Mucosa of rectum (tissue), 2 donors: ENCODE measurements at regions not wholly inside any gene's neighbourhood (a gene's known extent, or its start where the extent isn't known, plus 50 kb on each side); places are given as distances from the start of the nearest gene placed in this dataset.
A peak's percentile ranks its signal among the peaks of the same experiment; 100 is the strongest.

ENCODE experiments used
- H3K27ac ChIP-seq, 2 donors: one replicate each; pipeline ENCODE4 v1.7.0; 2013; ENCODE audit warnings: inconsistent platforms in 2 of 2, low read depth in 2 of 2, low read length in 2 of 2
- H3K27me3 ChIP-seq, 2 donors: one replicate each; pipeline ENCODE4 v1.7.0; 2013; ENCODE audit warnings: low read length in 2 of 2; ENCODE audit not compliant: control insufficient read depth in 2 of 2, insufficient read depth in 2 of 2
- H3K36me3 ChIP-seq, 2 donors: one replicate each; pipeline ENCODE4 v1.7.0; 2013; ENCODE audit warnings: low read length in 2 of 2; ENCODE audit not compliant: control insufficient read depth in 2 of 2, insufficient read depth in 2 of 2
- H3K4me1 ChIP-seq, 2 donors: one replicate each; pipeline ENCODE4 v1.7.0; 2013; ENCODE audit warnings: low read length in 2 of 2, mild to moderate bottlenecking in 1 of 2; ENCODE audit not compliant: control insufficient read depth in 2 of 2, insufficient read depth in 2 of 2
- H3K4me3 ChIP-seq, 2 donors: one replicate each; pipeline ENCODE4 v1.7.0; 2013; ENCODE audit warnings: low read length in 2 of 2
- H3K9ac ChIP-seq, 2 donors: one replicate each; pipeline ENCODE4 v1.7.0; 2013; ENCODE audit warnings: low read length in 2 of 2, low read depth in 1 of 2, mild to moderate bottlenecking in 1 of 2
- H3K9me3 ChIP-seq, 2 donors: one replicate each; pipeline ENCODE4 v1.7.0; 2013; ENCODE audit warnings: low read length in 2 of 2; ENCODE audit not compliant: control insufficient read depth in 2 of 2
- donor health status: healthy.
- donor health status: Normal muscosa, but diverticular disease.

DNA sequence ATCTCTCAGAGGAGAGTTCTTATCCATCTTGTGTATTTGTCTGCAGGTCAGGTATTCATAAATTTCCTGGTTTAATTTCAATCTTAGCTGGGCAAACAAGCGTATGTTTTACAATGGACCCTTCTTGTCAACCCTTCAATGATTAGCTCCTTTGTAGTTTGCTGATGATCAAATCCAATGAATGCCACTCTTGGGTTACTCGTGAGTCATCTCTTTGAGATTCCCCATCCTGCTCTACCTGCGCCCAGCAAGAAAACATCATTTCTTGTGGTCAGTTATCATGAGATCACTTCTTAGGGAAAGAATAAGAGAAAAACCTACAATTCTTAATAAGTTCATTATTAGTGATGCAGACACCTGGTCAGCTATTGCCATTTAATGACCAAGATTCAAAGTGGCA is 572.3 kb upstream of the PKN2 start:
- no peaks in the 10 kb centered on the region for H3K9me3 ChIP-seq
- H3K27ac ChIP-seq: no peak overlapping the region
- no peaks in the 10 kb centered on the region for H3K36me3 ChIP-seq
- no peak overlapping the region for H3K9ac ChIP-seq
- H3K27me3 ChIP-seq: no peaks in the 10 kb centered on the region
- H3K4me1 ChIP-seq: no peaks in the 10 kb centered on the region
- H3K4me3 ChIP-seq: no peak overlapping the region

- Histone ChIP-seq H3K4me3 (no peak overlapping the region), H3K4me1 (no peaks in the 10 kb centered on the region), H3K9me3 (no peaks in the 10 kb centered on the region), H3K9ac (no peak overlapping the region), H3K36me3 (no peaks in the 10 kb centered on the region), H3K27me3 (no peaks in the 10 kb centered on the region), H3K27ac (no peak overlapping the region)
Observed at GRCh38 chr1:88117597-88117996, 566.5 kb upstream of the PKN2 start.

GRCh38 chr1:88118176-88118845 is 565.8 kb upstream of the PKN2 start:
- no peaks in the 10 kb centered on the region for H3K4me1 ChIP-seq
- no peak overlapping the region for H3K27ac ChIP-seq
- no peak overlapping the region for H3K4me3 ChIP-seq
- no peaks in the 10 kb centered on the region for H3K9me3 ChIP-seq
- H3K36me3 ChIP-seq: no peaks in the 10 kb centered on the region
- no peaks in the 10 kb centered on the region for H3K27me3 ChIP-seq
- H3K9ac ChIP-seq: no peak overlapping the region

GRCh38 chr1:88124614-88125013 is 559.5 kb upstream of the PKN2 start:
- Histone ChIP-seq H3K4me3 (no peak overlapping the region), H3K27ac (no peak overlapping the region), H3K9me3 (no peaks in the 10 kb centered on the region), H3K36me3 (no peaks in the 10 kb centered on the region), H3K27me3 (no peaks in the 10 kb centered on the region), H3K9ac (no peak overlapping the region), H3K4me1 (no peaks in the 10 kb centered on the region)

GRCh38 chr1:88126467-88126866 is 557.6 kb upstream of the PKN2 start:
- Histone ChIP-seq H3K4me1 (no peaks in the 10 kb centered on the region), H3K27me3 (no peaks in the 10 kb centered on the region), H3K4me3 (no peak overlapping the region), H3K27ac (no peak overlapping the region), H3K9me3 (no peaks in the 10 kb centered on the region), H3K9ac (no peak overlapping the region), H3K36me3 (no peaks in the 10 kb centered on the region)

DNA sequence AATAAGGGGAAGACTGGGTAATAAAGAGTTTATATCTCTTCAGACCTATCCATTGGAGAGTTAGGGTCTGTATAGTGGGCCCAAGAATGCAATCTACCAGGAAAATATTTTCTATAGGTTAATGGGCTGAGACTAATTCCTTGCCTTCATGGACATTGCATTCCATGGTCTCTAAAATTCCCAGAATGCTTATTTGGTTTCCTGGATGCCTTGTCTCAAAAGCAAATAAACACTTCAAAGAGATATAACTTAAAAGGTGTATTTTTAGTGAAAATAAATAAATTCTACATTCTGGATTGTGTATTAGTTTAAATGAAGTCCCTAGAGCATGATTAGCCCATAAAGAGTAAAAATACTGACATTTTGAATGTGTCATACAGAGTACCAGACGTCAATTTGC is 550.1 kb upstream of the PKN2 start:
- Histone ChIP-seq H3K9ac (no peak overlapping the region), H3K4me1 (no peaks in the 10 kb centered on the region), H3K27ac (no peak overlapping the region), H3K27me3 (no peaks in the 10 kb centered on the region), H3K36me3 (no peaks in the 10 kb centered on the region), H3K9me3 (no peaks in the 10 kb centered on the region), H3K4me3 (no peak overlapping the region)

DNA sequence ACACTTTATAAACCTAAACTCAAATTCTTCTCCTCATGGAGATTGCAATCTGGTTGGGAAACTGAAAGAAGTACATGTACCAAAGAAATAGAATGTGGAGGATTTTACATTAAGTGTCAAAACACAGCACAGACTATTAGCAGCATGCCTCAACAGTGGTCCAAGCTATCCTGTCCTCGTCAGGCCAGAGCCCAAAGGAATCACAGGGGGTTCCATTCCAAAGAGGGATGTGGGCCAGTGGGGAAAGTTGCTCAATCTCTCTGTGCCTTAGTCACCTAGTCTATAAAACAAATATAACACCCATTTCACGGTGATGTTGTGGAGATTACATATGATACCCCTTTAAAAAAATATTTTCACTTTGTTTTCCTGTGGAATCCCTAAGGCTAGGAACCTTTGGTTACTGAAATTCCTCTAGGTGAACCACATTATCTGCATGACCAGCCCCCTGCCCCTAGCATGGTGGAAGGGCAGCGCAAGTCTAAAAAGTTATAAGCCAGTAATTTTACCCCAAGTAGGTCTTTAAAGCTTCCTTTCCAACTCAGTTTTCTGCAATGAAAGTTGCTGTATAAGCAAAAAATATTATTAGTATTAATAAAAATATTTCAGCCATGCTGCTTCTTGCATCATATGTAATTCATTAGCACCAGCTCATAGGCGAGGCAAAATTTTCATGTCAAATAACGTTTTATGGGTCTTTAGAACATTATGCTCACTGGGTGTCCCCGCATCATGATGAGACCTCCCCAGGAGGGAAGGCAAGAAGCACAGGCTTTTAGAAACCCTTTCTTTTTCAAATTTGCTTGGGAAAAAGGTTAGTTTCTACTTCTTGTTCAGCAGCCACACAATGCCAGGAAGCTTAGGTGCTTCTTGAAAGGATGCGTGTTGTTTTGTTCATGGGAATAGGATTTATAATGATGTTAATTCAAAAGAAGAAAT is 548.8 kb upstream of the PKN2 start:
- Histone ChIP-seq H3K9me3 (no peaks in the 10 kb centered on the region), H3K4me3 (no peak overlapping the region), H3K27me3 (no peaks in the 10 kb centered on the region), H3K27ac (no peak overlapping the region), H3K9ac (no peak overlapping the region), H3K4me1 (no peaks in the 10 kb centered on the region), H3K36me3 (no peaks in the 10 kb centered on the region)

DNA sequence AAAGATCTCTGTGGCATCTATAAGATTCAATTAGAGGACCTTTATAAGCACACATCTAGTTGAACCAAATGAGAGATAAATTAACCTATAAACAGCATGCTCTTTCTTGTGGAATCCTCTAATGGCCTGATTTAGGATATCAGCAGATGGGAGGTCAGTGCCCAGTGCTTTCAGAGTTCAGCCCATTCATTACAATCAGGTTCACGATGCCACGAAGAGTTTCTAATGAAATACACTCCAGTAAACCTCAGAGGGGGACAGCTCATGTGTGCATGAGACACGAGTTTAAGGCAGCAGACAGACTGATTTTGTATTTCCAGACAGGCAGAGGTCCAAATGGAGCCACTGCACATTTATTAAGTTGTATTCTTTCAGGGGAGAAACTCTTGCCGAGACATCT is 544.4 kb upstream of the PKN2 start:
- Histone ChIP-seq H3K9me3 (no peaks in the 10 kb centered on the region), H3K27me3 (no peaks in the 10 kb centered on the region), H3K36me3 (no peaks in the 10 kb centered on the region), H3K4me1 (no peaks in the 10 kb centered on the region), H3K4me3 (no peak overlapping the region), H3K27ac (no peak overlapping the region), H3K9ac (no peak overlapping the region)

DNA sequence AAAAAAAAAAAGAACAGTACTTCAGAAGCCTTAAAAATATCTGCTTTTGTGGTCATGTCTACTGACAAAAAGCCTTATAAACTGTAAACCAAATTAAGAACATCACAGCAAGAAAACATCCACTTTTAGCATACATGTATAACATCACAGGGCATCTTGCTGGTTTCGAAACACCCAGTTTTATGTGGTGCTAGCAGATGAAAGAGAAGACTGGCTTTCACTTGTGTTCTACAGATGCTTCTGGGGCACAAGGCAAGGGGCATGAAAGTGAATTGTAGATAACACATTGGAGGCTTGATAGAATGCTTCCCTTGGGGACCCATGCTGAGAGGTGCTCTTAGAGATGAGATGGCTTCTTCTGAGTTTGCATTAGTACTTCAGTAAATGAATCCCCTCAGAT is 543.7 kb upstream of the PKN2 start:
- H3K27ac ChIP-seq: no peak overlapping the region
- H3K36me3 ChIP-seq: no peaks in the 10 kb centered on the region
- H3K4me1 ChIP-seq: no peaks in the 10 kb centered on the region
- no peak overlapping the region for H3K4me3 ChIP-seq
- H3K9ac ChIP-seq: no peak overlapping the region
- H3K9me3 ChIP-seq: no peaks in the 10 kb centered on the region
- no peaks in the 10 kb centered on the region for H3K27me3 ChIP-seq

- Histone ChIP-seq H3K9ac (no peak overlapping the region), H3K36me3 (no peaks in the 10 kb centered on the region), H3K27me3 (no peaks in the 10 kb centered on the region), H3K27ac (no peak overlapping the region), H3K9me3 (no peaks in the 10 kb centered on the region), H3K4me3 (peak overlapping the region in 1 of 2 donors; percentile 38), H3K4me1 (no peaks in the 10 kb centered on the region)
Observed at GRCh38 chr1:88141499-88142074, 542.5 kb upstream of the PKN2 start.
